Activated B cell treated with CpG ODN at 0.5 μM for 24 hours (primary cell): ENCODE measurements at regions not wholly inside any gene's neighbourhood (a gene's known extent, or its start where the extent isn't known, plus 50 kb on each side); places are given as distances from the start of the nearest gene placed in this dataset.

Experiments used
- ATAC-seq: fragments of 200-7000 bp; cut with Tn5 transposase; one replicate; pipeline ENCODE4 v1.10.0; 2021; ENCODE audit warnings: low read depth, mild to moderate bottlenecking, moderate library complexity
- CTCF ChIA-PET: fragments of 350-600 bp; sonication (Branson Sonifier 250); formaldehyde crosslinking; loops from one replicate; lab custom pipeline; 2021; ENCODE audit warnings: antibody characterized with exemption; lab: Charles Lee
- POLR2A ChIA-PET: fragments of 350-600 bp; sonication (Branson Sonifier 250); formaldehyde crosslinking; loops from one replicate; lab custom pipeline; 2021; ENCODE audit warnings: antibody characterized with exemption; lab: Charles Lee
- DNase-seq: peaks from one replicate; pipeline ENCODE4 v3.0.0; 2022
- H3K27ac Mint-ChIP-seq: one replicate; pipeline ENCODE4 v1.8.0; 2020; ENCODE audit warnings: mixed read lengths
- H3K27me3 Mint-ChIP-seq: one replicate; pipeline ENCODE4 v1.8.0; 2021; ENCODE audit warnings: mixed read lengths
- H3K36me3 Mint-ChIP-seq: one replicate; pipeline ENCODE4 v1.8.0; 2021; ENCODE audit warnings: low read depth, mixed read lengths
- H3K4me1 Mint-ChIP-seq: one replicate; pipeline ENCODE4 v1.8.0; 2021; ENCODE audit warnings: mixed read lengths
- H3K4me3 Mint-ChIP-seq: one replicate; pipeline ENCODE4 v1.8.0; 2020; ENCODE audit warnings: mild to moderate bottlenecking, mixed read lengths
- H3K9me3 Mint-ChIP-seq: one replicate; pipeline ENCODE4 v1.8.0; 2020; ENCODE audit warnings: mixed read lengths
- CTCF ChIP-seq: fragments of 200-600 bp; IDR thresholded peaks from one replicate; pipeline ENCODE4 v1.8.0; 2022; ENCODE audit warnings: antibody characterized with exemption, mild to moderate bottlenecking
- intact Hi-C: fragments of 100-400 bp; cut with micrococcal nuclease; formaldehyde crosslinking; loops from one replicate; pipeline ENCODE4 v1.15.1; 2024

- peaks cover 5% of the 10 kb centered on the region for H3K9me3 Mint-ChIP-seq
Observed at GRCh38 chr10:105370692-105371091, 729.6 kb downstream of the SORCS3 start.

GRCh38 chr10:105359708-105360107 is 718.6 kb downstream of the SORCS3 start:
- no peak for ATAC-seq
- CTCF ChIA-PET = no interaction called here
- intact Hi-C loops = no loop called here
- no peak for TF ChIP-seq CTCF
- Mint-ChIP-seq H3K27ac (no peak overlapping the region), H3K9me3 (peaks cover 7% of the 10 kb centered on the region), H3K4me3 (no peak overlapping the region), H3K27me3 (no peaks in the 10 kb centered on the region), H3K4me1 (no peaks in the 10 kb centered on the region), H3K36me3 (no peaks in the 10 kb centered on the region)
- POLR2A ChIA-PET = no interaction called here
- DNase-seq = no peak

More at GRCh38 chr10:105370692-105371091, 729.6 kb downstream of the SORCS3 start:
- ChIA-PET CTCF (no interaction called here), POLR2A (no interaction called here)
- H3K4me1 Mint-ChIP-seq = no peaks in the 10 kb centered on the region
- no peak for TF ChIP-seq CTCF
- H3K36me3 Mint-ChIP-seq = no peaks in the 10 kb centered on the region
- no peak overlapping the region for H3K27ac Mint-ChIP-seq
- DNase-seq (no peak), ATAC-seq (no peak)
- H3K4me3 Mint-ChIP-seq = no peak overlapping the region
- intact Hi-C loops = no loop called here
- H3K27me3 Mint-ChIP-seq = no peaks in the 10 kb centered on the region

GRCh38 chr10:105358911-105359310 is 717.8 kb downstream of the SORCS3 start:
- CTCF ChIA-PET = no interaction called here
- intact Hi-C loops = no loop called here
- Mint-ChIP-seq H3K27me3 (no peaks in the 10 kb centered on the region), H3K27ac (no peak overlapping the region), H3K9me3 (peaks cover 7% of the 10 kb centered on the region), H3K4me1 (no peaks in the 10 kb centered on the region), H3K36me3 (no peaks in the 10 kb centered on the region), H3K4me3 (no peak overlapping the region)
- ATAC-seq = no peak
- no peak for DNase-seq
- POLR2A ChIA-PET = no interaction called here
- TF ChIP-seq CTCF = no peak

- Mint-ChIP-seq H3K27ac (no peak overlapping the region), H3K36me3 (no peaks in the 10 kb centered on the region), H3K4me1 (no peaks in the 10 kb centered on the region), H3K4me3 (no peak overlapping the region), H3K9me3 (peaks cover 7% of the 10 kb centered on the region), H3K27me3 (no peaks in the 10 kb centered on the region)
- no peak for TF ChIP-seq CTCF
- ATAC-seq (no peak), DNase-seq (no peak)
- ChIA-PET POLR2A (no interaction called here), CTCF (no interaction called here)
- intact Hi-C loops = no loop called here
Observed at GRCh38 chr10:105356626-105357025, 715.5 kb downstream of the SORCS3 start.

- Mint-ChIP-seq H3K4me3 (no peak overlapping the region), H3K27me3 (no peaks in the 10 kb centered on the region), H3K36me3 (no peaks in the 10 kb centered on the region), H3K27ac (no peak overlapping the region), H3K4me1 (no peaks in the 10 kb centered on the region), H3K9me3 (peaks cover 3% of the 10 kb centered on the region)
- intact Hi-C loops = no loop called here
- CTCF ChIA-PET = no interaction called here
- no peak for DNase-seq
- ATAC-seq = no peak
- POLR2A ChIA-PET = no interaction called here
- TF ChIP-seq CTCF = no peak
Observed at GRCh38 chr10:105354010-105354409, 712.9 kb downstream of the SORCS3 start.
